ENCODE measurements at regions not wholly inside any gene's neighbourhood (a gene's known extent, or its start where the extent isn't known, plus 50 kb on each side); places are given as distances from the start of the nearest gene placed in this dataset.
"Not testable (repeated sequence)": the region's sequence is repeated elsewhere in the genome, so short reads cannot be mapped to it uniquely, and the experiment has no call there.

DNA sequence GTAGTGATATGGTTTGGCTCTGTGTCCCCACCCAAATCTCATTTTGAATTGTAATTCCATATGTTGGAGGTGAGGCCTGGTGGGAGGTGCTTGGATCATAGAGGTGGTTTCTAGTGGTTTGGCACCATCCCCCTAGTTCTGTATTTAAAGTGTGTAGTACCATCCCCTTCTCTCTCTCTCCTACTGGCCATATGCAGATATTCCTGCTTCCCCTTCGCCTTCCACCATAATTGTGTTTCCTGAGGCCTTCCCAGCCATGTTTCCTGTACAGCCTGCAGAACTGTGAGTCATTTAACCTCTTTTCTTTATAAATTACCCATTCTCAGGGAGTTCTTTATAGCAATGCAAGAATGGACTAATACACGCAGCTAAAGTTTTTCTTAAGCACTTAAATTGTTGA is 340.0 kb downstream of the ANAPC1 start:
- H3K4me1 ChIP-seq; H3K27me3 ChIP-seq; H3K27ac ChIP-seq; DNase-seq; H3K9me3 ChIP-seq; intact Hi-C loops (cut with DNase I; ENCODE audit: low total_unique reads); H3K4me3 ChIP-seq; in situ Hi-C loops (cut with MboI; ENCODE audit: low pct_ligation_motif_present in 1 of 4, low pct_unique_long_range_greater_than_20kb in 1 of 4, low sequenced_read_pairs in 3 of 4); H3K36me3 ChIP-seq: not testable (repeated sequence)
- 88% methylated on average over 1 of the region's 2 CpGs; no CpG with 5 or more reads in 1 of the 2 donors for WGBS, 2 donors (ENCODE audit: low coverage in 1 of 2)

DNA sequence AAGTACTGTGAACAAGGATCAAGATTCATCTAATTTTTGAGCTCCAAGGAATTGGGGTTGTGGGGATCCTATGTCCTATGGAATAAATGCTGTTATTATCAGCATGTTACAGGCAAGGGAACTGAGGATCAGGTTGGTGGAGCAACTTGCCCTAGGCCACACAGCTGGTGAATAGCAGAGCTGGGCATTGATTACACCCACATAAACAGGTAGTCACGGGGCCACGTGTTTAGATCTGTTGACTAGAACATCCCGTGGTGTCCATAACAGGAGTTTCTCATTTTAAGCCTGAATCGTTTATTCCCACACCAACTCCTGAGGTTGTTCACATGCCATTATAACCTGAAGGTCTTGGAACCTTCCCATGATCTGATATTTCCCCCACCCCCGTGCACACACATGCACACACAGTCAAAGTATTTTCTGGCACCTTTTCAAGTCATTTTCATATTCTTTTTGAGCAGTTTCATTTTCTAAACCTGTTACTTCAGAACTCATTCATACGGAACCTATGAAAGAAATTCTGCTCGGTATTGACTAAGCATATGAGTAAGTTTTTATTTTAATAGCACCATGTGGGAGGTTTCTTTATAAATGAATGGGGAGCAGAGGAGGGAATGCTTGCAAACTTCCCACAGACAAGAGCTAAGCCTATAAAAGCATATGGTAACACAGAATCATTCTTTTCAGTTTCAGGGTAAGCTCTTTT is 338.1 kb downstream of the ANAPC1 start:
- no CpG with 5 or more reads among the region's 7 CpGs for WGBS, 2 donors (ENCODE audit: low coverage in 1 of 2)
- H3K36me3 ChIP-seq; in situ Hi-C loops (cut with MboI; ENCODE audit: low pct_ligation_motif_present in 1 of 4, low pct_unique_long_range_greater_than_20kb in 1 of 4, low sequenced_read_pairs in 3 of 4); H3K27me3 ChIP-seq; intact Hi-C loops (cut with DNase I; ENCODE audit: low total_unique reads); H3K27ac ChIP-seq; DNase-seq; H3K4me1 ChIP-seq; H3K4me3 ChIP-seq; H3K9me3 ChIP-seq: not testable (repeated sequence)

DNA sequence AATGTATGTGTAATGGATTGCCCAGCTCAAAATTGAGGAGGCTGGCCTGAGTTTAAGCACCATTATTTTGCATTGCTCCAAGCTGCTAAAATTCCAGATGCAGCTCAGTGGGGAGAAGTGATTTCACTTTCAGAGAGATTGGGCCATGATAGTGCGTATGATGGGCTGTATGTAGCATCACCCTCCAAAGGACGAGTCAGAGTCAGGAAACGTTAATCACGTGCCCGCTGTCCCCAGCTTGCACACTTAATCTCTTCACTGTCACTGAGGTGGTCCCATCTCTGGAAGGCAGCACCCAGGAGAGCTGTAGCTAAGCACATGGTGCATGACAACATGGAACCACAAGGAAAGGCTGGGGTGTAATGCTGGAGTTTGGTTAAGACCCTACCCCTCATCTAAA is 337.4 kb downstream of the ANAPC1 start:
- intact Hi-C loops (cut with DNase I; ENCODE audit: low total_unique reads); H3K27me3 ChIP-seq; H3K36me3 ChIP-seq; H3K4me1 ChIP-seq; H3K4me3 ChIP-seq; H3K9me3 ChIP-seq; DNase-seq; H3K27ac ChIP-seq; in situ Hi-C loops (cut with MboI; ENCODE audit: low pct_ligation_motif_present in 1 of 4, low pct_unique_long_range_greater_than_20kb in 1 of 4, low sequenced_read_pairs in 3 of 4): not testable (repeated sequence)
- WGBS, 2 donors (ENCODE audit: low coverage in 1 of 2), result 86% methylated on average over 1 of the region's 5 CpGs; no CpG with 5 or more reads in 1 of the 2 donors

DNA sequence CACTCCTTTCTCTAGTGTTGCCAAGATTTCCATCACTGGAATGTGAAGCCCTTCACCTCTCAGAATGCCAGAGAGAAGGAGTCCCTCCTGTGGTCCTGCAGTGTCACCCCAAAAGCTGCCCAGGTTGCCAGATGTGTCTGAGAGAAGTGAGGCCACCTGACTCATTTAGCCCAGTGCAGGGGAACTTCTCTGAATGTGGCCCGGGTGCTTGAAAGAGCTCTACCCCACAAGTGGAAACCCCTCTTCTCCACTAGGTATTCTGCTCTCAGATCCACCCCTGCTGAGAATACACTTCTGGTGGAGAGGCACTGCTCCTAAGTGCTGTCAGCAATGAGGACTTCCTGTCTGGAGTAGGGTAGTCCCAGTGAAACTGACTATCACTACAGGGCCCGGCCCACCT is 334.8 kb downstream of the ANAPC1 start:
- H3K9me3 ChIP-seq; H3K36me3 ChIP-seq; H3K27ac ChIP-seq; H3K27me3 ChIP-seq; DNase-seq; H3K4me1 ChIP-seq; H3K4me3 ChIP-seq; intact Hi-C loops (cut with DNase I; ENCODE audit: low total_unique reads); in situ Hi-C loops (cut with MboI; ENCODE audit: low pct_ligation_motif_present in 1 of 4, low pct_unique_long_range_greater_than_20kb in 1 of 4, low sequenced_read_pairs in 3 of 4): not testable (repeated sequence)
- WGBS, 2 donors (ENCODE audit: low coverage in 1 of 2), result 60% methylated on average over 1 of the region's 2 CpGs; no CpG with 5 or more reads in 1 of the 2 donors

DNA sequence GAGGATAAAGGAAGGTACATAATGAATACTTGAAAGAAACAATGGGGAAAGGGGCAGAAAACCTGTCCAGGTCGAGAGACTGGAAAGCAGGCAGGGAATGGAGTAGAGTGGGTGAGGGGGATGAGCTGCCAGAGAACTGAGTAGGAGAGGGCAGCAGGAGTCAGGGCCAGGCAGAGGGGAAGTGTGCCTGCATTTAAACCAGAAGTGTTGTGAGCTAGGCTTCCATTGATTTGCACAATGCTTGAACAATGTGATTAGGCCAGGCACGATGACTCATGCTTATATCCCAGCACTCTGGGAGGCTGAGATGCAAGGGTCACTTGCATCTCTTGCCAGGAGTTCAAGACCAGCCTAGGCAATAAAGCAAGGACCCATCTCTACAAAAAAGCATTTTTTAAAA is 332.6 kb downstream of the ANAPC1 start:
- intact Hi-C loops (cut with DNase I; ENCODE audit: low total_unique reads); H3K9me3 ChIP-seq: not testable (repeated sequence)

DNA sequence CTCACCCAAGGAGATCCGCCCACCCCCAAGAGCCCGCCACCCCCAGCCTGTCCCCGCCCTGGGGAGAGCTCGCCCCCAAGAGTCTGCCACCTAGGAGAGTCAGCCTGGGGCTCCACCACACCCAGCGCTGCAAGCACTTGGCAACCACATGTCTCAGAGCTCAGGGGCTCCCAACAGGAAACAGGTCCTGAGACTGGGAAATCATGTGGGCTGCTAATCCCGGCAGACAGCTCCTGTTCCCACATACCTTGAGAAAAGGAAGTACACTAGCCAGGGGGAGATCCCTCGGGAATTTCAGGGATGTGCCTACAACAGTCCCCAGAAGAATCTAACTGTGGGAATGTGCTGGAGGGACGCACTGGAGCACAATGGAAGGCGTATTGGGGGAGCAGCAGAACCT is 331.4 kb downstream of the ANAPC1 start:
- H3K4me1 ChIP-seq; in situ Hi-C loops (cut with MboI; ENCODE audit: low pct_ligation_motif_present in 1 of 4, low pct_unique_long_range_greater_than_20kb in 1 of 4, low sequenced_read_pairs in 3 of 4); H3K9me3 ChIP-seq; H3K27me3 ChIP-seq; H3K27ac ChIP-seq; intact Hi-C loops (cut with DNase I; ENCODE audit: low total_unique reads); DNase-seq; H3K36me3 ChIP-seq; H3K4me3 ChIP-seq: not testable (repeated sequence)
- no CpG with 5 or more reads among the region's 9 CpGs for WGBS, 2 donors (ENCODE audit: low coverage in 1 of 2)

More for the DNA sequence above, 332.6 kb downstream of the ANAPC1 start:
- H3K27ac ChIP-seq; H3K27me3 ChIP-seq; H3K36me3 ChIP-seq; DNase-seq; H3K4me1 ChIP-seq; in situ Hi-C loops (cut with MboI; ENCODE audit: low pct_ligation_motif_present in 1 of 4, low pct_unique_long_range_greater_than_20kb in 1 of 4, low sequenced_read_pairs in 3 of 4); H3K4me3 ChIP-seq: not testable (repeated sequence)
- 23 to 60% methylated on average over 1 of the region's 2 CpGs for WGBS, 2 donors (ENCODE audit: low coverage in 1 of 2)

DNA sequence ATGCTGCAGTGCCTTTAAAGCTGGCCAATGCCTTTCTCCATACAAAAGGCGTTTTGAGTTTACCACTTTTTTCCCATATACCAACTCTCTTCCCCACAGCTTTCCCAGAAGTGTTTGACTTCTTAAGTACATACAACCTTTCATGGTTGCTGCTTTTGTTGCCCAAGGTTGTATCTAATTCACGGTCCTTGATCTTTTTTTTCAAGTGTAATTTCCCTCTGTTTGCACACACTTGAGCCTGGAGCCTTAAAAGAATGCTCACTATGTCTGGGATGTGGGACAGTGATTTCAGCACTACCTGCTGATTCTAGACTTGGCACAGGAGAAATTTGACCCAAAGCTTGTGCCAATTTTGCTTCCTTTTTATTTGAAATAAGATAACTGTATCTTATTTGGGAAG is 324.7 kb downstream of the ANAPC1 start:
- DNase-seq; H3K4me1 ChIP-seq; H3K27me3 ChIP-seq; H3K36me3 ChIP-seq; intact Hi-C loops (cut with DNase I; ENCODE audit: low total_unique reads); H3K4me3 ChIP-seq; H3K9me3 ChIP-seq; H3K27ac ChIP-seq; in situ Hi-C loops (cut with MboI; ENCODE audit: low pct_ligation_motif_present in 1 of 4, low pct_unique_long_range_greater_than_20kb in 1 of 4, low sequenced_read_pairs in 3 of 4): not testable (repeated sequence)
- 50% methylated on average over 1 of the region's 2 CpGs; no CpG with 5 or more reads in 1 of the 2 donors for WGBS, 2 donors (ENCODE audit: low coverage in 1 of 2)

DNA sequence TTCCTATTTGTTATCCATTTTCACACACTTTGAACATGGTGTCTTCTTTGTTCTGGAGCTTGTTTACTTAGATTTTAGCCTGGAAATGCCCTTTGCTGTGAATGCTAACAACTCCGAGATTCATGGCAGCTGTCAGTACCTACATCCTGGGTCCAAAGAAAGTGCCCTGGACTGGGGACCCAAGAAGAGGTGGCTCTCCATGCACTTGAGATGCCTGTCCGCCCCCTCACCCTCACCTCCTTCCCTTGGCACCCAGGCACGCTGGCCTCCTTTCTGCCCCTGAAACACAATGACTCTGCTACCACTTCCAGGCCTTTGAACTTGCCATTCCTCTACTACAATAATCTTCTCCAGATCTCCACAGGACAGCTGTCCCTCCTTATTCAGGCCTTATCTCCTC is 324.2 kb downstream of the ANAPC1 start:
- H3K27me3 ChIP-seq; H3K4me1 ChIP-seq; H3K9me3 ChIP-seq; H3K27ac ChIP-seq; in situ Hi-C loops (cut with MboI; ENCODE audit: low pct_ligation_motif_present in 1 of 4, low pct_unique_long_range_greater_than_20kb in 1 of 4, low sequenced_read_pairs in 3 of 4); DNase-seq; H3K4me3 ChIP-seq; H3K36me3 ChIP-seq; intact Hi-C loops (cut with DNase I; ENCODE audit: low total_unique reads): not testable (repeated sequence)
- no CpG with 5 or more reads among the region's 3 CpGs for WGBS, 2 donors (ENCODE audit: low coverage in 1 of 2)

DNA sequence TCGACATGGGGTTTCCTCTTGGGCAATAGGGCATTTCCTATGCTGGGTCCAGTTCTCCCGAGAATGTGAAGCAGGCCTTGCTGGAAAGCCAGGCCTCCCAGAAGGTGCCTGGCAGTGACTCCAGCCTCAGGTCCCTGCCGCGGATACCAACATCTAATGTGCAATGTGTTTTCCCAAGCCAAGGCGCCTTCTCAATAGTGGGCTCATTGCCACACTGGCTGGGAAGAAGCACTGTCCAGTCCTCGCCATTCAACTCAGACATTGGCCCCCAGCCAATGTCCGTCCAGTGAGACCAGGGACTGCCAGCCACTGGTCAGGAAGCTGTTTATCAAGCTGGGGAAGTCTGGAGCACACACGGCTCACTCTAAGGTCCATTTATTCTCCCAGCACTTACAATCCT is 317.9 kb downstream of the ANAPC1 start:
- H3K4me3 ChIP-seq; H3K4me1 ChIP-seq; H3K36me3 ChIP-seq; DNase-seq; H3K9me3 ChIP-seq; intact Hi-C loops (cut with DNase I; ENCODE audit: low total_unique reads); H3K27me3 ChIP-seq; in situ Hi-C loops (cut with MboI; ENCODE audit: low pct_ligation_motif_present in 1 of 4, low pct_unique_long_range_greater_than_20kb in 1 of 4, low sequenced_read_pairs in 3 of 4); H3K27ac ChIP-seq: not testable (repeated sequence)
- WGBS, 2 donors (ENCODE audit: low coverage in 1 of 2), result 49 to 66% methylated on average over 3 to 8 of the region's 8 CpGs

DNA sequence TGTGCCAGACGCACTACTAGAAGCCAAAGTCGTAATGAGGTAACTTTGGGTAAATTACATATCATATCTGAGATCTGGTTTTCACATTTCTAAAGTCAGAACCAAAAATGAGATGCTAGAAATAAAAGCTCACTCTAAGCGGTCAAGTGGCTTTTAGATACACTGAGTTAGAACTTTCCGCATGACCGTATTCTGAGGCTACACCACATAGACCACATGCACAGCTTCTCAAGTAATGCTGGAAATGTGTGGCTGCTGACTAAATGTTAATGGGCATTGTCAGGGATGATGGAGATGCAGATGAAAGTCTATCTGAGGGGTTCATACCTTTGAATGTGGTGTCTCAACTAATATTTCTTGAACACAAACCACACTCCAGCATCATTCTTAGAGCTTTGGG is 316.8 kb downstream of the ANAPC1 start:
- H3K4me1 ChIP-seq; H3K36me3 ChIP-seq; H3K27me3 ChIP-seq; in situ Hi-C loops (cut with MboI; ENCODE audit: low pct_ligation_motif_present in 1 of 4, low pct_unique_long_range_greater_than_20kb in 1 of 4, low sequenced_read_pairs in 3 of 4); intact Hi-C loops (cut with DNase I; ENCODE audit: low total_unique reads); H3K9me3 ChIP-seq; DNase-seq; H3K4me3 ChIP-seq; H3K27ac ChIP-seq: not testable (repeated sequence)
- 75% methylated on average over 5 of the region's 5 CpGs; no CpG with 5 or more reads in 1 of the 2 donors for WGBS, 2 donors (ENCODE audit: low coverage in 1 of 2)

DNA sequence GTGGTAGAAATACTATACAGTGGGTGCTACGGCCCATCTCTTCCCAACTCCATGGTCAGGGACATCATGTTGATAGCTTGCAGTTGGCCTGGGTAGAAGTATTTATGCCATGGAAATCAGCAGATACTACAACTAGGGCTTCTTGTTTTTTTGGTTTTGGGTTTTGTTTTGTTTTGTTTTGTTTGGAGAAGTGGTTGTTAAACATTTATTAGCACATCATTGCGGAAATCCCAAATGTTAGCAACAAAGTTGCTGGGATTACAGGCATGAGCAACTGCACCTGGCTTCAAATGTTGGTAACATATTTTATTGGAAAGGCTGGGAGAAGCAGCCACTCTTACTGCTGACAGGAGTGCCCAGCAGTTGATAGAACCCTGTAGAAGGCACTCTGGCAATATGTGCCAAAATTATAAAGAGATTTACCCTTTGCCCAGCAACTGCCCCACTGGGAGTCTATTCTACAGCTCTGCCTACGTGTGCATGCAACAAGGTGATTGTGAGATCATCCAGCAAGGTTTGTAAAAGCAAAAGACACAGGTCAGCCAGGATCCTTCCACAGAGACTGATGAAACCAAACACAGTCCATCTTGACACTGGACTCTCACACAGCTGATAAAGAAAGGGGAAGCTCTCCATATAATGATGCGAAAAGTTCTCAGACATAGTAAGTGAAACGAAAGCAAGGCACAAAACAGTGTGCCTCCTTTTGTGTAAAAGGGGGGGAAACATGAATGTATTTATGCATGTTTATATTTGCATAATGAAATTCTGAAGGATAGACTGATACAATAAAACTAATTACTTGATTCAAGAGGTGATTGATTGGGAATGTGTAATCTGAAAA is 314.4 kb downstream of the ANAPC1 start:
- WGBS, 2 donors (ENCODE audit: low coverage in 1 of 2), result 0 to 55% methylated on average over 1 to 4 of the region's 5 CpGs
- H3K4me1 ChIP-seq; H3K4me3 ChIP-seq; H3K27ac ChIP-seq; H3K36me3 ChIP-seq; intact Hi-C loops (cut with DNase I; ENCODE audit: low total_unique reads); DNase-seq; in situ Hi-C loops (cut with MboI; ENCODE audit: low pct_ligation_motif_present in 1 of 4, low pct_unique_long_range_greater_than_20kb in 1 of 4, low sequenced_read_pairs in 3 of 4); H3K27me3 ChIP-seq; H3K9me3 ChIP-seq: not testable (repeated sequence)
